B cell (primary cell): ENCODE measurements at regions not wholly inside any gene's neighbourhood (a gene's known extent, or its start where the extent isn't known, plus 50 kb on each side); places are given as distances from the start of the nearest gene placed in this dataset.
"Not testable (repeated sequence)": the region's sequence is repeated elsewhere in the genome, so short reads cannot be mapped to it uniquely, and the experiment has no call there.

Experiments
- ATAC-seq: fragments of 200-7000 bp; cut with Tn5 transposase; one replicate; pipeline ENCODE4 v1.10.0; 2021; ENCODE audit warnings: low read depth, mild to moderate bottlenecking, moderate number of reproducible peaks, moderate library complexity
- CTCF ChIA-PET: fragments of 350-600 bp; sonication (Branson Sonifier 250); formaldehyde crosslinking; loops from one replicate; lab custom pipeline; 2021; ENCODE audit warnings: antibody characterized with exemption, inconsistent platforms; lab: Charles Lee
- POLR2A ChIA-PET: fragments of 350-600 bp; sonication (Branson Sonifier 250); formaldehyde crosslinking; loops from one replicate; lab custom pipeline; 2021; ENCODE audit warnings: antibody characterized with exemption; lab: Charles Lee
- DNase-seq: peaks from one replicate; pipeline ENCODE4 v3.0.0; 2013
- H2AFZ ChIP-seq: 2 replicates; pipeline ENCODE4 v1.6.1; 2012; ENCODE audit warnings: mild to moderate bottlenecking, low read depth, low read length; ENCODE audit not compliant: insufficient read depth, poor library complexity, severe bottlenecking
- H3K27ac ChIP-seq, 2 donors: 1 replicate in 1 of 2; 2 replicates in 1 of 2; pipeline ENCODE4 v1.5.1; 2012 to 2013; ENCODE audit warnings: low read length in 2 of 2, mild to moderate bottlenecking in 2 of 2, moderate library complexity in 1 of 2
- H3K27me3 ChIP-seq, 4 experiments: fragments of 200-600 bp in 1 of 4; sonication (generic) in 1 of 4; replicated peaks in 1 of 4; 1 replicate in 2 of 4; 2 replicates in 2 of 4; pipeline versions ENCODE4 v1.6.1 to v1.7.0; 2013 to 2016; ENCODE audit warnings: low read length in 3 of 4, mild to moderate bottlenecking in 2 of 4, mixed read lengths in 1 of 4, moderate library complexity in 1 of 4; ENCODE audit not compliant: insufficient read depth in 4 of 4, control insufficient read depth in 3 of 4; ENCODE audit errors: control extremely low read depth in 1 of 4
- H3K36me3 ChIP-seq, 2 experiments: replicated peaks in 1 of 2; 1 replicate in 1 of 2; 2 replicates in 1 of 2; pipeline versions ENCODE4 v1.6.1 to v1.7.1; 2013; ENCODE audit warnings: low read length in 1 of 2; ENCODE audit not compliant: insufficient read depth in 2 of 2, control insufficient read depth in 1 of 2; ENCODE audit errors: control extremely low read depth in 1 of 2, extremely low read depth in 1 of 2
- H3K4me1 ChIP-seq, 2 donors: fragments of 200-600 bp in 1 of 2; sonication (generic) in 1 of 2; 1 replicate in 1 of 2; 2 replicates in 1 of 2; pipeline versions ENCODE4 v1.5.1 to v1.6.1; 2013 to 2017; ENCODE audit warnings: low read length in 2 of 2; ENCODE audit not compliant: control insufficient read depth in 2 of 2, insufficient read depth in 2 of 2
- H3K4me2 ChIP-seq: replicated peaks from 2 replicates; pipeline ENCODE3; 2012; ENCODE audit warnings: mild to moderate bottlenecking, low read depth, low read length; ENCODE audit not compliant: poor library complexity, severe bottlenecking
- H3K4me3 ChIP-seq, 5 experiments: fragments of 200-600 bp in 1 of 5; sonication (generic) in 1 of 5; 1 replicate in 3 of 5; 2 replicates in 2 of 5; pipeline versions ENCODE4 v1.5.1 to v1.7.0; 2011 to 2016; ENCODE audit warnings: low read length in 4 of 5, mild to moderate bottlenecking in 4 of 5, low read depth in 2 of 5, control low read depth in 1 of 5, moderate library complexity in 1 of 5; ENCODE audit not compliant: insufficient read depth in 1 of 5; ENCODE audit errors: control extremely low read depth in 1 of 5, extremely low read depth in 1 of 5
- H3K79me2 ChIP-seq: fragments of 200-600 bp; sonication (generic); one replicate; pipeline ENCODE4 v1.6.0; 2016; ENCODE audit warnings: low read length; ENCODE audit not compliant: control insufficient read depth, insufficient read depth
- H3K9ac ChIP-seq: fragments of 200-600 bp; sonication (generic); 2 replicates; pipeline ENCODE4 v1.6.1; 2017; ENCODE audit warnings: mild to moderate bottlenecking, low read length, moderate library complexity
- H3K9me3 ChIP-seq, 3 donors: one replicate each; pipeline versions ENCODE4 v1.6.1 to v1.7.1; 2013; ENCODE audit warnings: low read length in 2 of 3; ENCODE audit not compliant: control insufficient read depth in 2 of 3, insufficient read depth in 1 of 3; ENCODE audit errors: control extremely low read depth in 1 of 3
- H4K20me1 ChIP-seq: 2 replicates; pipeline ENCODE4 v1.6.0; 2012; ENCODE audit warnings: mild to moderate bottlenecking, low read length; ENCODE audit not compliant: insufficient read depth, control insufficient read depth, poor library complexity, severe bottlenecking
- H3K27ac Mint-ChIP-seq: one replicate; pipeline ENCODE4 v1.8.0; 2021; ENCODE audit warnings: mixed read lengths
- H3K27me3 Mint-ChIP-seq: one replicate; pipeline ENCODE4 v1.8.0; 2021; ENCODE audit warnings: mixed read lengths
- H3K4me1 Mint-ChIP-seq: one replicate; pipeline ENCODE4 v1.8.0; 2021; ENCODE audit warnings: mixed read lengths
- H3K4me3 Mint-ChIP-seq: one replicate; pipeline ENCODE4 v1.8.0; 2021; ENCODE audit warnings: mixed read lengths
- H3K9me3 Mint-ChIP-seq: one replicate; pipeline ENCODE4 v1.8.0; 2022; ENCODE audit warnings: mixed read lengths; ENCODE audit not compliant: insufficient read depth
- CTCF ChIP-seq: fragments of 200-600 bp; IDR thresholded peaks from one replicate; pipeline ENCODE4 v1.8.0; 2022; ENCODE audit warnings: antibody characterized with exemption, mild to moderate bottlenecking
- EZH2 ChIP-seq: IDR thresholded peaks from 2 replicates; pipeline ENCODE4 v1.6.1; 2012; ENCODE audit warnings: borderline replicate concordance, low read depth, mild to moderate bottlenecking, moderate library complexity, low read length; ENCODE audit not compliant: insufficient read depth, poor library complexity, severe bottlenecking
- WGBS: methylation state at CpG from one replicate; pipeline ENCODE4 v1.1.5; 2013; ENCODE audit warnings: missing lambda C conversion rate; ENCODE audit not compliant: insufficient coverage; 5-methylcytosine and 5-hydroxymethylcytosine counted together
- intact Hi-C: fragments of 100-400 bp; cut with micrococcal nuclease; formaldehyde crosslinking; loops from one replicate; pipeline ENCODE4 v1.10.0; 2022

- H3K9ac ChIP-seq, H3K9me3 Mint-ChIP-seq, H3K27ac ChIP-seq, H3K79me2 ChIP-seq, POLR2A ChIA-PET, H3K4me2 ChIP-seq, H3K27me3 Mint-ChIP-seq, H3K27me3 ChIP-seq, H3K4me3 ChIP-seq, H2AFZ ChIP-seq, H3K4me1 Mint-ChIP-seq, H3K4me1 ChIP-seq, DNase-seq, H3K36me3 ChIP-seq, H4K20me1 ChIP-seq, H3K27ac Mint-ChIP-seq, CTCF ChIA-PET, ATAC-seq, H3K4me3 Mint-ChIP-seq, intact Hi-C loops: not testable (repeated sequence)
- WGBS: 84% methylated on average over 7 of the region's 8 CpGs
- peaks cover 0 to 11% (median 0%) of the 10 kb centered on the region in 3 donors for H3K9me3 ChIP-seq
Measured at GRCh38 chr20:29781891-29782290, 1475.6 kb upstream of the DEFB115 start.

GRCh38 chr20:29787456-29787855 lies 1470.0 kb upstream of the DEFB115 start:
- H2AFZ ChIP-seq, POLR2A ChIA-PET, CTCF ChIA-PET, H3K27me3 ChIP-seq, H4K20me1 ChIP-seq, DNase-seq, H3K9me3 Mint-ChIP-seq, H3K9ac ChIP-seq, H3K4me3 ChIP-seq, H3K4me1 Mint-ChIP-seq, ATAC-seq, intact Hi-C loops, H3K4me2 ChIP-seq, H3K27ac ChIP-seq, H3K4me3 Mint-ChIP-seq, H3K27me3 Mint-ChIP-seq, H3K36me3 ChIP-seq, H3K27ac Mint-ChIP-seq, H3K79me2 ChIP-seq, H3K4me1 ChIP-seq: not testable (repeated sequence)
- 82% methylated on average over 12 of the region's 16 CpGs for WGBS
- H3K9me3 ChIP-seq: peaks cover 0 to 17% (median 0%) of the 10 kb centered on the region in 3 donors

- no peak overlapping the region for H3K4me3 ChIP-seq
- H3K4me1 ChIP-seq: no peaks in the 10 kb centered on the region
- Mint-ChIP-seq H3K4me1 (no peaks in the 10 kb centered on the region), H3K27me3 (no peaks in the 10 kb centered on the region), H3K9me3 (peaks cover 7% of the 10 kb centered on the region), H3K4me3 (no peak overlapping the region), H3K27ac (no peak overlapping the region)
- ChIA-PET CTCF (no interaction called here), POLR2A (no interaction called here)
- H3K27ac ChIP-seq: no peak overlapping the region
- DNase-seq: no peak
- H3K9ac ChIP-seq: no peak overlapping the region
- no peak overlapping the region for H2AFZ ChIP-seq
- no peak for TF ChIP-seq CTCF
- TF ChIP-seq EZH2: no peak
- no peaks in the 10 kb centered on the region for H3K36me3 ChIP-seq
- intact Hi-C loops: no loop called here
- no peaks in the 10 kb centered on the region for H3K79me2 ChIP-seq
- no peaks in the 10 kb centered on the region for H4K20me1 ChIP-seq
- no peak for ATAC-seq
- no peak overlapping the region for H3K4me2 ChIP-seq
- no peaks in the 10 kb centered on the region for H3K27me3 ChIP-seq
- H3K9me3 ChIP-seq: peaks cover 0 to 20% (median 0%) of the 10 kb centered on the region in 3 donors
Measured at GRCh38 chr20:29790510-29790909, 1467.0 kb upstream of the DEFB115 start.
